ENCODE measurements at regions not wholly inside any gene's neighbourhood (a gene's known extent, or its start where the extent isn't known, plus 50 kb on each side); places are given as distances from the start of the nearest gene placed in this dataset.

- H3K4me3 ChIP-seq, result no peak overlapping the region
- H3K27ac ChIP-seq, result no peak overlapping the region
- DNase-seq (ENCODE audit: low spot score), result no peak
- no peak for TF ChIP-seq CTCF (IDR thresholded peaks at IDR 0.05)
Measured at GRCh38 chr7:38021892-38022291, 101.5 kb downstream of the EPDR1 start.

GRCh38 chr7:38025815-38026214, 105.4 kb downstream of the EPDR1 start:
- no peak overlapping the region for H3K27ac ChIP-seq
- H3K4me3 ChIP-seq, result no peak overlapping the region
- no peak for DNase-seq (ENCODE audit: low spot score)
- TF ChIP-seq CTCF (IDR thresholded peaks at IDR 0.05), result no peak

GRCh38 chr7:38027884-38028455, 107.5 kb downstream of the EPDR1 start:
- no peak overlapping the region for H3K4me3 ChIP-seq
- no peak for TF ChIP-seq CTCF (IDR thresholded peaks at IDR 0.05)

GRCh38 chr7:38034062-38034908, 113.8 kb downstream of the EPDR1 start:
- no peak overlapping the region for H3K27ac ChIP-seq
- TF ChIP-seq CTCF (IDR thresholded peaks at IDR 0.05), result no peak
- no peak overlapping the region for H3K4me3 ChIP-seq
- DNase-seq (ENCODE audit: low spot score), result no peak

More at GRCh38 chr7:38027884-38028455, 107.5 kb downstream of the EPDR1 start:
- DNase-seq (ENCODE audit: low spot score), result no peak
- no peak overlapping the region for H3K27ac ChIP-seq

- TF ChIP-seq CTCF (IDR thresholded peaks at IDR 0.05), result no peak
- H3K4me3 ChIP-seq, result no peak overlapping the region
- H3K27ac ChIP-seq, result no peak overlapping the region
- no peak for DNase-seq (ENCODE audit: low spot score)
Measured at GRCh38 chr7:38040831-38041230, 120.4 kb downstream of the EPDR1 start.

GRCh38 chr7:38049679-38050078, 128.4 kb upstream of the STARD3NL start:
- no peak for DNase-seq (ENCODE audit: low spot score)
- no peak for TF ChIP-seq CTCF (IDR thresholded peaks at IDR 0.05)
- Histone ChIP-seq H3K4me3 (no peak overlapping the region), H3K27ac (no peak overlapping the region)

- H3K4me3 ChIP-seq, result no peak overlapping the region
- no peak for DNase-seq (ENCODE audit: low spot score)
- no peak overlapping the region for H3K27ac ChIP-seq
- TF ChIP-seq CTCF (IDR thresholded peaks at IDR 0.05), result no peak
Measured at GRCh38 chr7:38051311-38051710, 126.7 kb upstream of the STARD3NL start.

Measured in coronary artery (tissue), 2 donors.